GM18870 (cell line): ENCODE measurements at regions not wholly inside any gene's neighbourhood (a gene's known extent, or its start where the extent isn't known, plus 50 kb on each side); places are given as distances from the start of the nearest gene placed in this dataset.
A peak's percentile ranks its signal among the peaks of the same experiment; 100 is the strongest.
"Not testable (repeated sequence)": the region's sequence is repeated elsewhere in the genome, so short reads cannot be mapped to it uniquely, and the experiment has no call there.

Experiments used
- ATAC-seq: cut with Tn5 transposase; IDR thresholded peaks from one replicate; pipeline ENCODE4 v1.9.1; 2021; ENCODE audit warnings: moderate library complexity; ENCODE audit not compliant: unreplicated experiment

DNA sequence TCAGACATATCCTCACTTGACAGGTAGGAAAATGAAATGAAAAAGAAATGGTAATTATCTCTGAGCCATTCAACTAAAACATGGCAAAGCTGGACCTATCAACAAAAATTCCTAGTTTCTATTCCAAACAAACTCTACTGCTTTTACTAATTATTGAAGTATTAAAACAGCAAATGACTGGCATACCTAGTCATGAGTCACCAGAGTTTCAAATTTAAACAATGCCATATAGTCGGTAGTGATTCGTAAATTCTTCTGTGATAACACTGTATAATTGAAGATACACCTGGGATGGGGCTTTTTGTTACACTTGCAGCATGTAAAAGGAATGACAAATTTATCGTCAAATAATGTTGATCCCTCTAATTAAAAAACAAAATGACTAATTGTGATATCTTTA is 153.1 kb upstream of the THUMPD2 start:
- ATAC-seq, result no peak

DNA sequence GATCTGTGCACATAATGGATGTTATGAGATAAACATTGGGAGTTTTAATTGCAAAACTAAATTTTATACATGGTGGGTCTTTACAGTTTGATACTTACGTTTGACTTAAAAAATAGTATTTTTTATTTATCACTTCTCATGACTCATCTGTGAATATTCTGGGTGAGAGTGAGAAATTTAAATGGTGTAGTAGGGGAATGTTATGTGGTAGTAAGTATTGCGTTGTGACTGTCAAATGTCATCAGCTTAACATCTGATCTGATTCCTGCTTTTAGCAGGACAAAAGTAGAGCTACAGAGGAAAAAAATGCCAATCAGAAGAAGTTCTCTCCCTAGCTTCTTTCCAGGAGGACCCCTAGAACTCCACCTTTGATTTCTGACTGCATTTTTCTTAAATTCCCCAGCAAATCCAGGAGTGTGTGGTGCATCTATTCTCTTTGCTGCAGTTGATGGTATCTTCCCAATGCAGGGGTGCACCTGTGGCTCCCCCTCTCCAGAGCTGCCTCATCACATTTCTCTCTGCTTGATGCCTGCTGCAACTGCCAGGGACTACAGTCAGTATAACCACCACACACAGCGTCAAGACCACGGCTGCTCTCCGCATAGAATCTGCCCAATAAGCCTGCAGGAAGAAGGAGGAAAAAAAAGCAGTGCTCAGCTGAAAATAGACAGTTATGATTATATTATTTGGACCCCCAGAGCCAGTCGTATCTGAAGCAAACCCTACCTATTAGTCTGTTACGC is 151.3 kb upstream of the THUMPD2 start:
- ATAC-seq, result no peak

GRCh38 chr2:39929531-39929930 is 150.5 kb upstream of the THUMPD2 start:
- no peak for ATAC-seq

- ATAC-seq, result no peak
These were observed 146.3 kb upstream of the THUMPD2 start for GRCh38 chr2:39925312-39925711.

- no peak for ATAC-seq
These were observed 144.4 kb upstream of the THUMPD2 start for GRCh38 chr2:39923455-39923854.

DNA sequence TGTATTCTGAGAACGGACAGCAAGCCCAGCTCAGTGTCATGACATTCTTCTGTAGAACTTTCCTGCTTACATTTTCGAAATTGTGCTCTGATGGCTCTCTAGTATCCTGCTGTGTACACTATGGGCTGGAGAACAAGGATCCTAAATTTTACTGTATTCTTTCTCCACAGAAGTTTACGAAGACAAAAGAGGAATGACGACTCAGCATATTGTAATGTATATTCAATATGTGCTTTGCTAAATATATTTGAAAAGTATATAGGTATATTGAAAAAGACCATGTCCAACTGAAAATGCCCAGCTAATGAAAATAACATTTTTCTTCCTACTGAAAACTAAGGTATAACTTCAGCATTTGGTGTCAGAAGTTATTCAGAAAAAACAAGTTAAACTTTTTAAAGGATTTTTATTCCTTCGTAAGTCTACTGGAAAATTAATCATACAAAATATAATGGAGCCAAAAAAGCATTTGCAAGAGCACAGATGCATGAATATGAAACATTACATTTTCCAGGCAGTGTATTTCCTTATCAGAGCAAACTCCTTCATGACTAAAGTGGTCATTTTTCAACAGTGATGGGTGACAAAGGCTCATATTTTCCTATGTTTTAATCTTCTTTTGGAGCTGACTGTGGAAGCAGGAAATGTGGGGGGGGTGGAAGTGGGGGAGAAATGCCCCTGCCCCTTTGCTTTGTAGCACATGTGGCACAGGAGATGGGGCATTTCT is 143.8 kb upstream of the THUMPD2 start:
- no peak for ATAC-seq

DNA sequence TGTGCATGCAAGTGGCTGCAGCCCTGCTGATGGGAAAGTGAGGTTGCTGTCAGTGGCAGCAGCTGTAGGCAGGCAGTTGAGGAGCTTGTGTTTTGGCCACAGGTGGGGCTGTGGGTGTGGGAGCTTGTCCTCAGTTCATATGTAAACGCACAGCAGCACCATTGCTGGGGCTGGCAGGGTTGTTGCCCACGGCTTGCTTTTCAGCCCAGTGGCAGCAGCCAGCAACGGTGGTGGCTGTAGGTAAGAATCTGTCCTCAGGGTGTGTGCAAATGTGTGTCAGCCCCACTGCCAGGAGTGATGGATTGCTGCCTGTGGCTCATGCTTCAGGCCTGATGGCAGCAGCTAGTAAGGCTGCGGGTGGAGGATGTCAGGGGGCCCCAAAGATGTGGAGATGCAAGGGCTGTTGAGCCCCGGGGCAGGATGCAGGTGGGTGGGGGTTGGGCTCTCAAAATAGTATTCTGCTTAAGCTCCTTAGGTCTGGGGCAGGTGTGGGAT is 141.3 kb upstream of the THUMPD2 start:
- ATAC-seq, result no peak

DNA sequence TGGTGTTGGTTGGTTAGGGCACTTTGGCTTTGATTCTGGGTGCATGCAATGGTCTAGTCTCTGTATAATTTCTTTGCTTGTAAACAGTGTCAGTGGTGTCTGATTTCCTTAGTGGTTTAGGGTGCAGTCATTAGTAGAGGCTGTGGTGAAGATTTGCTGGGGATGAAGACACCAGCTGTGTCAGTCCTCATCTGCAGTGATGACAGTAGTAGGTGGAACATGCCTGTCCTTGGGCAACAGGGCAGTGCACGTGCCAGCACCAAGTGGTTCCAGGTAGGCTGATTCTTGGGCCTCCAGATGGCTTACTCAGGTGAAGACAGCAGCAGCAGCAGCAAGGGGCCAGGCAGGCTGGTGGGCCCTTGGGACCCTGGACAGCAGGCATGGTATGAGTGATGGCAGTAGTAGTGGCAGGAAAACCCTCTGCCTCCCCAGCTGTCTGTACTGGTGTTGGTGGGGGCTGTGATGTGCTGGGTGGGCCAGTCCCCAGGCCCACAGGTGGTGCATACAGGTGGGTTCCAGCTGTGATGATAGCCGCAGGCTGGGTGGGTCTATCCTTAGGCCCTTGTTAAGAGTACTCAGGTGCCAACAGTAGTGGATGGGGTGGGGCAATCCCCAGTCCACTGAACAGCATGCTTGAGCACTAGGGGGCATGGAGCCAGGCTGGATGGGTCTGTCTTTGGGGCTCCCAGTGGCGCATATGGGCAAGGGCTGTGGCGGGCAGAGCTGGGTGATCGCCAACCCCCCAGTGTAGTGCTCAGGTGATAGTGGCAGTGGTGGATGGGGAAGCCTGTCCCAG is 140.7 kb upstream of the THUMPD2 start:
- no peak for ATAC-seq

GRCh38 chr2:39918886-39919285 is 139.8 kb upstream of the THUMPD2 start:
- ATAC-seq, result no peak

GRCh38 chr2:39917371-39917770 is 138.3 kb upstream of the THUMPD2 start:
- ATAC-seq, result not testable (repeated sequence)

GRCh38 chr2:39914949-39915348 is 135.9 kb upstream of the THUMPD2 start:
- no peak for ATAC-seq

- peak; percentile 74 for ATAC-seq
These were observed 134.8 kb upstream of the THUMPD2 start for GRCh38 chr2:39913648-39914461.

- no peak for ATAC-seq
These were observed 123.0 kb upstream of the THUMPD2 start for GRCh38 chr2:39902103-39902502.

DNA sequence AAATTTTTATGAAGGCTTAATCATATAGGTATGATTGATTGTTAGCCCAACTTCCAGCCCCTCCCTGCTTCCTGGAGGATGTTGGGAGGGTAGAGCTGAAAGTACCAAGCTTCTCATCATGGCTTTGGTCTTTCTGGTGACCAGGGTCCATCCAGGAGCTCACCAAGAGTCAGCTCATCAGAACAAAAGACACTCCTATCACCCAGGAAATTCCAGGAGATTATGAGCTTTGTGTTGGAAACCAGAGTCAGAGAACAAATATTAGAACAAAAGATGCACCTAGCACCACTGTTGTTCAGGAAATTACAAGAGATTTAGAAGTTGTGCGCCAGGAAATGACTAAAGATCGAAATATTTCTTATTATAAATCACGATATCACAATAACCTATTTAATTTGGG is 119.9 kb upstream of the THUMPD2 start:
- no peak for ATAC-seq

DNA sequence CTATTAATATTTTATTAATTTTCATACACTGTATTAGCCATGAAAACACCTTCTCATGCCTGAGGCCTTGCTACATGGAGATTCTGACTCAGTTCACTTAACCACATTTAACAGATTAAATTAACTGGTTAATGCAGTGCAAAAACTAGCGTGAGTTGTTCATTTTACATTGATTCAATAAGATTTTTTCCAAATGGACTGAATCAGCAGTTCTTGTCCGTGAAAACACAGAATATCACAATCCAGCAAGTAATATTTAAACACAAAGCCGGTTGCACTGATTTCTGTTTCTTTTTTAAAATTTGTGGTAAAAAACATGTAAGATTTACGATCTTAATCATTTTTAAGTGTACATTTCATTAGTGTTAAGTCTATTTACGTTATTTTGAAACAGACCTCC is 118.2 kb upstream of the THUMPD2 start:
- no peak for ATAC-seq

DNA sequence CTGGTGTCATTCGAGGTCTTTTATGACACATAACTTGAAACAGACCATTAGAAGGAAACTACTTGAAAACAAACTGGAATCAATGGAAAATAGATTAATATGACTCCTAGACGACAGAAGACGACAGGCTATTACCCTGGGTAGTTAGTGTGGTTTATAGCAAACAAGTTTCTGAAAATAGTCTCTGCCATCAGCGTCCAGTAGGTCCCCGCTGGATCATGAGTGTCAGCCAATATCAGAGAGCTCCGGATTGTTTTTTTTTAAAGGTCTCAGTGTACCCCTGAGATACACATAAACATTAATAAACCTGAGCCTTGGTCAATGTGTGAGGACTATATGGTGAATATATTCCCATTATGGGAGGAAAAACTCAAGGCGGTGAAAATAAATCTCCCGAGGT is 115.0 kb upstream of the THUMPD2 start:
- ATAC-seq, result no peak

GRCh38 chr2:39893616-39894015 is 114.6 kb upstream of the THUMPD2 start:
- ATAC-seq, result no peak

DNA sequence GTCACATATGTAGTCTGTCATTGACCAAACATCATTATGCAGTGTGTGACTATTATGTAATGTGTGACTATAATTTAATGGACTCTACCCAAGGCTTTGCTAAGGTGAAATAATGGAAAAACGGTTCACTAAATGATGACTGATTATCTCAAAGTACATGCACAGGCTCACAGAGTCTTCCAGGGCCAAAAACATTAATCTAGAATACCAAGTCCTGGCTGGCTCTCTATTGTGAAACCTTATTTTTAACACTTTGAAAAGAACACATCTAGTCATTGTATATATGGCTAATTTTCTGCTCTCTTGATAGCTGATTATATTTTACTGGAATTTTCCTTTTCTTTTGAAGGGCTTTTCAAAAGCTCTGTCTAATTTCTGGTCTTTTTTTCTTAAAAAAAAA is 102.9 kb upstream of the THUMPD2 start:
- ATAC-seq, result no peak

- ATAC-seq, result no peak
These were observed 102.4 kb upstream of the THUMPD2 start for GRCh38 chr2:39881494-39881893.

DNA sequence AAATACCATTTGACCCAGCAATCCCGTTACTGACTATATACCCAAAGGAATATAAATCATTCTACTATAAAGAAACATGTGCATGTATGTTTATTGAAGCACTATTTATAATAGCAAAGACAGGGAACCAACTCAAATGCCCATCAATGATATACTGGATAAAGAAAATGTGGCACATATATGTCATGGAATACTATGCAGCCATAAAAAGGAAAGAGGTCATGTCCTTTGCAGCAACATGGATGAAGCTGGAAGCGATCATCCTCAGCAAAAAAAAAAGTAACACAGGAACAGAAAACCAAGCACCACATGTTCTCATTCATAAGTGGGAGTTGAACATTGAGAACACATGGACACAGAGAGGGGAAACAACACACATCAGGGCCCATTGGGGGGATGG is 99.9 kb upstream of the THUMPD2 start:
- ATAC-seq, result not testable (repeated sequence)

GRCh38 chr2:39875914-39876267 is 96.8 kb upstream of the THUMPD2 start:
- no peak for ATAC-seq
